LNCAP (cell line): ENCODE measurements at regions not wholly inside any gene's neighbourhood (a gene's known extent, or its start where the extent isn't known, plus 50 kb on each side); places are given as distances from the start of the nearest gene placed in this dataset.

ENCODE experiments used
- TF ChIP-seq, protein P1 (sequence below): fragments of 450-650 bp; IDR thresholded peaks from 2 replicates; pipeline ENCODE4 v1.5.1; 2017; ENCODE audit warnings: mild to moderate bottlenecking

DNA sequence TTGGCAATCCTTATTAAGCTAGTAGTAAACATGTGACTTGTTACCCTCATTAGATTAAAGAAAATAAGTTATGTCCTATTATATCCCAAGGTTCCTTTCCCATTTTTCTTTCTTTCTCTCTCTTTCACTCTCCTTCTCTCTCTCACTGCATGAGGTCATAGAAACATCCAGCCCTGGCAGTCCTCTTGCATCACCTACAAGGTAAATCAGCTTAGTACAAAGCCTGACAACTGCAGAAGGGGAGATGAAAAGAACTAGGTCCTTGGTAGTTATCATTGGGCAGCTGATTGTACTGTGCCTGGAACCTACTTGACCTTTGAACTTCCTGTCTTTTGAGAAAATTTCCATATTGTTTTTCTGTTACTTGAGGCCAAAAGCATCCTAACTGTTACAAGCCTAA, 307.9 kb upstream of the SP8 start:
- TF ChIP-seq, protein P1, sequence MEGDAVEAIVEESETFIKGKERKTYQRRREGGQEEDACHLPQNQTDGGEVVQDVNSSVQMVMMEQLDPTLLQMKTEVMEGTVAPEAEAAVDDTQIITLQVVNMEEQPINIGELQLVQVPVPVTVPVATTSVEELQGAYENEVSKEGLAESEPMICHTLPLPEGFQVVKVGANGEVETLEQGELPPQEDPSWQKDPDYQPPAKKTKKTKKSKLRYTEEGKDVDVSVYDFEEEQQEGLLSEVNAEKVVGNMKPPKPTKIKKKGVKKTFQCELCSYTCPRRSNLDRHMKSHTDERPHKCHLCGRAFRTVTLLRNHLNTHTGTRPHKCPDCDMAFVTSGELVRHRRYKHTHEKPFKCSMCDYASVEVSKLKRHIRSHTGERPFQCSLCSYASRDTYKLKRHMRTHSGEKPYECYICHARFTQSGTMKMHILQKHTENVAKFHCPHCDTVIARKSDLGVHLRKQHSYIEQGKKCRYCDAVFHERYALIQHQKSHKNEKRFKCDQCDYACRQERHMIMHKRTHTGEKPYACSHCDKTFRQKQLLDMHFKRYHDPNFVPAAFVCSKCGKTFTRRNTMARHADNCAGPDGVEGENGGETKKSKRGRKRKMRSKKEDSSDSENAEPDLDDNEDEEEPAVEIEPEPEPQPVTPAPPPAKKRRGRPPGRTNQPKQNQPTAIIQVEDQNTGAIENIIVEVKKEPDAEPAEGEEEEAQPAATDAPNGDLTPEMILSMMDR, result no peak

DNA sequence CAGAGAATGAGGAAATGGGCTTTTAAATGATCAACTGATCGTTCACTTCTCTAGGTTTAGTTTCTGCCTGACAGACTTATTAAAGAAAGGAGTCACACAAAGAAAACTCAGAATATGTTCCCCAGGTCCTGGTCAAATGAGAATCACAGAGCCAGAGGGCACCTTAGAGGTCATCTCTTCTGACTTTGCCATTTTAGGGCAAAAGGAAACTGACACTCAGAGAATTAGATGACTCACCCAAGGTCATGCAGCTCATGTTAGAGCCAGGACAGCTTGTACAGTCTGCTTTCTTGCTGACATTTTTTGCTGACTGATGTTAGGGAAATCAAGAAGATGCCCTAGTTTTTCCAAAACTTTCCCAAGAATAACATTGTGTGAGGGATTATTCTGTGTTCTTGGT, 312.7 kb upstream of the SP8 start:
- TF ChIP-seq, protein P1, result no peak

DNA sequence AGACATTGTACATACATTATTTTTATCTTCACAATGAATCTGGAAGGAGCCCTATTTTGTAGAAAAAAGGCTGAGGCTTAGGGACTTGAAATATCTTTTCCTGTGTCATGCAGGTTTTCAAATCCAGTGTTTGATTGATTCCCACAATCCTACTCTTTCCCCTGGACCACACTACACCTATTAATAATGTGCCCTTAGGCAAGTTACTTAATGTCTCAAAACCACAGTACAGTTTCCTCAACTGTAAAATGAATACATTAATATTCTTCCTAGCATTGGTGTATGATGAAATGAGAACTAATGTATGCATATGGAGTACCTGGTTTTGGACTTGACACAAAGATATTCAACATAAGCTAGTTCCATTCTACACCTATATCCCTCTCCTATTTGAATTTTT, 313.3 kb upstream of the SP8 start:
- TF ChIP-seq, protein P1, result no peak

DNA sequence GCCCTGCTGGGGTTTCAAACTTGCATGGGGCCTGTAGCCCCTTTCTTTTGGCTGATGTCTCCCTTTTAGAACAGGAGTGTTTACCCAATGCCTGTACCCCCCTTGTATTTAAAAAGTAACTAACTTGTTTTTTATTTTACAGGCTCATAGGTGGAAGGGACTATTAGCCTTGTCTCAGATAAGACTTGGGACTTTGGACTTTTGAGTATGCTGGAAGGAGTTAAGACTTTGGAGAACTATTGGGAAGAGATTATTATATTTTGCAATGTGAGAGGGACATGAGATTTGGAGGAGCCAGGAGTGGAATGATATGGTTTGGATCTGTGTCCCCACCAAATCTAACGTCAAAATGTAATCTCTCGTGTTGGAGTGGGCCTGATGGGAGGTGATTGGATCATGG, 314.9 kb upstream of the SP8 start:
- TF ChIP-seq, protein P1, result no peak

DNA sequence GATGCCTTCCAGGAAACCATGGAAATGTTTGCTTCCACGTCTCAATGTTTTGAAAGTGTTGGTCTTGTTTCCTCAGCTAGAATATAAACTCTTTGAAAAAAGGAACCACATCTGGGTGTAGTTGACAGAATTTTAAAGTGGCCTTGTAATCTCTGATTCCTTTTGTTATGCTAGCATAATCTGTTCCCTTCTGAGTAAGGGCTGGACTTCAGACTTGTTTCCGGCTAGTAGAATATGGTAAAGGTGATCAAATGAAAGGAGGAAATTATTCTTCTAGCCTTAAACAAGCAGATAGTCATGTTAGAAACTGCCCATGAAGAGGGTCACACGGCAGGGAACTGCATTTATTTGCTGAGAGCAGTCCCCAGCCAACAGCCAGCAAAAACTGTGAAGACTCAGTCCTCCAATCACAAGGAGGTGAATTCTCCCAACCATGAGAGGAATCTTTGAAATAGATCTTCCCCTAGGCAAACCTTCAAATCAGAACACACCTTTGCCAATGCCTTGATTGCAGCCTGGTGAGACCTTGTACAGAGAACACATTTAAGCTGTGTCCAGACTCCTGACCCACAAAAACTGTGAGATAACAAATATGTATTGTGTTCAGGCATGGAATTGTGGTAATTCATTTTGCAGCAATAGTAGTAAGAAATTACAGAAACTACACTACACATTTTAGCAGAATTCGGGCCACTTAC, 316.9 kb upstream of the SP8 start:
- TF ChIP-seq, protein P1, result no peak

DNA sequence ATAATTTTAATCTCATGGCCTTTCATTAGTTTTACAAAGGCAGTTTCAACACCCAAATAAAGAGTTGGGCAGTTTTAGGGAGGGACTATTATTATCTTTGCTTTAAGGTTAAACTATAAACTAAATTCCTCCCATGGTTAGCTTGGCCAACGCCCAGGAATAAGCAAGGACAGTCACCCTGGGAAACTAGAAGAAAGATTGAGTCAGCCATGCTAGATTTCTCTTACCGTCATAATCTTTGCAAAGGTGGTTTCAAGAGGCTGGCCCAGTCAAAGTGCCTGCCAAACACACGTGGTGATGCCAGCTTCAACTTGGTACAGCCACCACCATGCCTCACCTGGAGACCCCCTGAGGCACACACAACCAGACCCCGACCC, 317.4 kb upstream of the SP8 start:
- TF ChIP-seq, protein P1, result no peak

DNA sequence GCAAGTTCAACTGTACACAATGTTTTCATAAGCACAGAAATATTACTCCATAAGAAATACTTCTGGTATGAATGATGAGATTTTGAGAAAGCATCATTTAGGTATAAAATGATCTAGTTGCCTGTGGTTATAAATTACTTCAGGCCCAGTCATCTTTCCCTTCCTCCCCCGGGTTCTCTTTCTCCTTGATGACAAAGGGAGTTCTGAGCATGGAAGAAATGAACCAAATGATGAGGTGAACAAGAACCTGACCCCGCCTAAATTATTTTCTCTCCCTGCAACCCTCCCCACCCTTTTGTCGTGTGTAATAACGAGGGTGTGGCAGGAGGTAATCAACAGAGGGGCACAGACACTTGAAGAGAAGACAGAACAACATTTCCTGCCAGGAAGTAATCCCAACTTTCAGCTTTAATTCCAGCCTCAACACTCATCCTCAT, 319.6 kb upstream of the SP8 start:
- TF ChIP-seq, protein P1, result no peak

DNA sequence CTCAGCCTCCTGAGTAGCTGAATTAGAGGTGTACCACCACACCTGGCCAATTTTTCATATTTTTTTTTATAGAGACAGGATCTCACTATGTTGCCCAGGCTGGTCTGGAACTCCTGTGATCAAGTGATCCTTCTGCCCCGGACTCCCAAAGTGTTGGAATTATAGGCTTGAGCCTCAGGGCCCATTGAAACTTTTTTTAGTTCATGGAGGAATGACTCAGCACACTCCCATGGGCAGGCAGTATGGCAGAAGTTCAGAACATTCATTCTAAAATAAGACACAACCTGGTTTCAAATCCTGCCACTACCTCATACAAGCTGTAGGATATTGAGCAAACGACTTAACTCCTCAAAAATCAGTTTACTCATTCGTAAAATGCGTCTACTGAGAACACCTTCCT, 320.4 kb upstream of the SP8 start:
- TF ChIP-seq, protein P1, result no peak
